Neural cell (in vitro differentiated cells): ENCODE measurements at regions not wholly inside any gene's neighbourhood (a gene's known extent, or its start where the extent isn't known, plus 50 kb on each side); places are given as distances from the start of the nearest gene placed in this dataset.

Experiments used
- H2AFZ ChIP-seq: fragments of 200-600, 300-800 bp; sonication (generic), shearing (Covaris generic); 2 replicates; pipeline ENCODE4 v1.6.0; 2014; ENCODE audit warnings: low read depth, mild to moderate bottlenecking, antibody characterized with exemption, low read length, moderate library complexity
- H3F3A ChIP-seq: fragments of 200-600 bp; shearing (Covaris generic); 2 replicates; pipeline ENCODE4 v1.6.1; 2016; ENCODE audit warnings: mild to moderate bottlenecking, moderate library complexity, mixed read lengths, antibody characterized with exemption, low read length; ENCODE audit not compliant: insufficient read depth, poor library complexity, severe bottlenecking
- H3K27ac ChIP-seq: fragments of 200-600, 300-800 bp; sonication (generic), shearing (Covaris generic); 2 replicates; pipeline ENCODE4 v1.5.1; 2014; ENCODE audit warnings: mild to moderate bottlenecking, low read length, moderate library complexity
- H3K27me3 ChIP-seq: fragments of 300-800, 200-600 bp; sonication (generic), shearing (Covaris generic); 2 replicates; pipeline ENCODE4 v1.6.0; 2014; ENCODE audit warnings: mild to moderate bottlenecking, low read depth, low read length, moderate library complexity; ENCODE audit not compliant: insufficient read depth
- H3K36me3 ChIP-seq: fragments of 300-800, 200-600 bp; sonication (generic), shearing (Covaris generic); 2 replicates; pipeline ENCODE4 v1.5.1; 2014; ENCODE audit warnings: mild to moderate bottlenecking, antibody characterized with exemption, low read length, moderate library complexity; ENCODE audit not compliant: insufficient read depth
- H3K4me2 ChIP-seq: fragments of 300-800, 200-600 bp; sonication (generic), shearing (Covaris generic); 2 replicates; pipeline ENCODE4 v1.6.0; 2014; ENCODE audit warnings: mild to moderate bottlenecking, low read length
- H3K4me3 ChIP-seq: fragments of 300-800, 200-600 bp; sonication (generic), shearing (Covaris generic); 2 replicates; pipeline ENCODE4 v1.5.1; 2014; ENCODE audit warnings: mild to moderate bottlenecking, low read length, moderate library complexity
- H3K79me2 ChIP-seq: fragments of 200-600 bp; shearing (Covaris generic); replicated peaks from 2 replicates; pipeline ENCODE4 v1.6.0; 2014; ENCODE audit warnings: mild to moderate bottlenecking, low read length, moderate library complexity; ENCODE audit not compliant: insufficient read depth
- H3K9ac ChIP-seq: fragments of 300-800, 200-600 bp; sonication (generic), shearing (Covaris generic); 2 replicates; pipeline ENCODE4 v1.6.1; 2016; ENCODE audit warnings: mild to moderate bottlenecking, low read length, mixed read lengths
- H3K9me2 ChIP-seq: fragments of 200-600 bp; shearing (Covaris generic); 2 replicates; pipeline ENCODE4 v1.6.1; 2016; ENCODE audit warnings: mild to moderate bottlenecking, low read length, mixed read lengths; ENCODE audit not compliant: insufficient read depth
- H3K9me3 ChIP-seq: fragments of 200-600, 300-800 bp; sonication (generic), shearing (Covaris generic); 2 replicates; pipeline ENCODE4 v1.6.1; 2016; ENCODE audit warnings: mild to moderate bottlenecking, mixed run types, low read length, moderate library complexity, mixed read lengths
- H4K20me1 ChIP-seq: fragments of 200-600 bp; shearing (Covaris generic); 2 replicates; pipeline ENCODE4 v1.6.1; 2016; ENCODE audit warnings: mild to moderate bottlenecking, mixed run types; ENCODE audit not compliant: insufficient read depth
- CTCF ChIP-seq: fragments of 450-650 bp; IDR thresholded peaks from 2 replicates; pipeline ENCODE4 v1.5.1; 2014; ENCODE audit warnings: antibody characterized with exemption, mild to moderate bottlenecking, moderate library complexity; ENCODE audit not compliant: poor library complexity, severe bottlenecking
- EP300 ChIP-seq: fragments of 450-650 bp; conservative IDR thresholded peaks from 2 replicates; pipeline ENCODE4 v1.6.1; 2014; ENCODE audit warnings: antibody characterized with exemption, mild to moderate bottlenecking, moderate library complexity; ENCODE audit not compliant: poor library complexity, severe bottlenecking
- EZH2 ChIP-seq: fragments of 200-600, 300-800 bp; shearing (Covaris generic), sonication (generic); IDR thresholded peaks from 2 replicates; pipeline ENCODE4 v1.6.1; 2014; ENCODE audit warnings: antibody characterized with exemption, low read length, borderline replicate concordance, mild to moderate bottlenecking; ENCODE audit not compliant: insufficient read depth, poor library complexity, severe bottlenecking
- MXI1 ChIP-seq: fragments of 450-650 bp; conservative IDR thresholded peaks from 2 replicates; pipeline ENCODE4 v1.6.1; 2014; ENCODE audit warnings: antibody characterized with exemption, mild to moderate bottlenecking; ENCODE audit not compliant: poor library complexity, severe bottlenecking
- POLR2AphosphoS5 ChIP-seq: IDR thresholded peaks from 2 replicates; pipeline ENCODE4 v1.6.1; 2012
- RAD21 ChIP-seq: fragments of 450-650 bp; conservative IDR thresholded peaks from 2 replicates; pipeline ENCODE4 v1.6.1; 2014; ENCODE audit warnings: antibody characterized with exemption, mild to moderate bottlenecking, moderate library complexity
- SMC3 ChIP-seq: fragments of 450-650 bp; conservative IDR thresholded peaks from 2 replicates; pipeline ENCODE4 v1.6.1; 2014; ENCODE audit warnings: antibody characterized with exemption, mild to moderate bottlenecking, moderate library complexity; ENCODE audit not compliant: poor library complexity
- TAF1 ChIP-seq: IDR thresholded peaks from 2 replicates; pipeline ENCODE4 v1.6.1; 2012; ENCODE audit warnings: low read depth
- TF ChIP-seq, protein P1 (sequence below): IDR thresholded peaks from 2 replicates; pipeline ENCODE4 v1.6.1; 2012; ENCODE audit warnings: borderline replicate concordance

DNA sequence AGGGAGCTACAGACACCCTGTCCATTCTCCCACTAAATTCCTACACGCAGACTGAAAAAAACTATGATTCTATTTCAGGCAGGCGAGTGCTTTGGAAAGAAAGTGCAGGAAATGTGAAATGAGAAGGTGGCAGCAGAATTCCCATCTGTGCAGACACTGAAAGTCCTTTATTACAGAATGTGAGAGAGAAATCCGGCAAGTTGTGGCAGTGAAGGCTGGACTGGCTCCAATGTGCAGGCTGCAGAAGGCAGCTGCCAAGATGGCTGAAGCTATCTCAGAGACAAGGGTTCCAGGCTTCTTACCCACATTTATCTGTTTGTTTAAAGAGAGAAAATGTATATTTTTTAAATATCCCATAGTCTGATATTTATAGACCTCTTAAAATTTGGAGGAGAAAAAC, 161.8 kb upstream of the VLDLR start:
- H4K20me1 ChIP-seq = no peaks in the 10 kb centered on the region
- no peak for TF ChIP-seq EP300
- TF ChIP-seq, protein P1, sequence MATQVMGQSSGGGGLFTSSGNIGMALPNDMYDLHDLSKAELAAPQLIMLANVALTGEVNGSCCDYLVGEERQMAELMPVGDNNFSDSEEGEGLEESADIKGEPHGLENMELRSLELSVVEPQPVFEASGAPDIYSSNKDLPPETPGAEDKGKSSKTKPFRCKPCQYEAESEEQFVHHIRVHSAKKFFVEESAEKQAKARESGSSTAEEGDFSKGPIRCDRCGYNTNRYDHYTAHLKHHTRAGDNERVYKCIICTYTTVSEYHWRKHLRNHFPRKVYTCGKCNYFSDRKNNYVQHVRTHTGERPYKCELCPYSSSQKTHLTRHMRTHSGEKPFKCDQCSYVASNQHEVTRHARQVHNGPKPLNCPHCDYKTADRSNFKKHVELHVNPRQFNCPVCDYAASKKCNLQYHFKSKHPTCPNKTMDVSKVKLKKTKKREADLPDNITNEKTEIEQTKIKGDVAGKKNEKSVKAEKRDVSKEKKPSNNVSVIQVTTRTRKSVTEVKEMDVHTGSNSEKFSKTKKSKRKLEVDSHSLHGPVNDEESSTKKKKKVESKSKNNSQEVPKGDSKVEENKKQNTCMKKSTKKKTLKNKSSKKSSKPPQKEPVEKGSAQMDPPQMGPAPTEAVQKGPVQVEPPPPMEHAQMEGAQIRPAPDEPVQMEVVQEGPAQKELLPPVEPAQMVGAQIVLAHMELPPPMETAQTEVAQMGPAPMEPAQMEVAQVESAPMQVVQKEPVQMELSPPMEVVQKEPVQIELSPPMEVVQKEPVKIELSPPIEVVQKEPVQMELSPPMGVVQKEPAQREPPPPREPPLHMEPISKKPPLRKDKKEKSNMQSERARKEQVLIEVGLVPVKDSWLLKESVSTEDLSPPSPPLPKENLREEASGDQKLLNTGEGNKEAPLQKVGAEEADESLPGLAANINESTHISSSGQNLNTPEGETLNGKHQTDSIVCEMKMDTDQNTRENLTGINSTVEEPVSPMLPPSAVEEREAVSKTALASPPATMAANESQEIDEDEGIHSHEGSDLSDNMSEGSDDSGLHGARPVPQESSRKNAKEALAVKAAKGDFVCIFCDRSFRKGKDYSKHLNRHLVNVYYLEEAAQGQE = peak; percentile 46
- no peak for TF ChIP-seq EZH2
- TF ChIP-seq TAF1 = no peak
- no peak overlapping the region for H3K9ac ChIP-seq
- no peak overlapping the region for H3K4me3 ChIP-seq
- H3K27me3 ChIP-seq = no peaks in the 10 kb centered on the region
- H2AFZ ChIP-seq = no peak overlapping the region
- H3K9me3 ChIP-seq = no peaks in the 10 kb centered on the region
- no peak overlapping the region for H3K27ac ChIP-seq
- no peaks in the 10 kb centered on the region for H3K9me2 ChIP-seq
- no peaks in the 10 kb centered on the region for H3K79me2 ChIP-seq
- H3F3A ChIP-seq = no peaks in the 10 kb centered on the region
- H3K36me3 ChIP-seq = no peaks in the 10 kb centered on the region
- no peak overlapping the region for H3K4me2 ChIP-seq

- H3K27me3 ChIP-seq = no peaks in the 10 kb centered on the region
- H3K79me2 ChIP-seq = no peaks in the 10 kb centered on the region
- no peaks in the 10 kb centered on the region for H4K20me1 ChIP-seq
- no peaks in the 10 kb centered on the region for H3K9me3 ChIP-seq
- H3F3A ChIP-seq = no peaks in the 10 kb centered on the region
- H3K27ac ChIP-seq = no peak overlapping the region
- no peak overlapping the region for H3K4me3 ChIP-seq
- no peak overlapping the region for H3K4me2 ChIP-seq
- H3K9ac ChIP-seq = no peak overlapping the region
- TF ChIP-seq MXI1 (no peak), TAF1 (no peak), POLR2AphosphoS5 (no peak), SMC3 (no peak), EP300 (no peak), EZH2 (no peak), CTCF (no peak), RAD21 (no peak)
- TF ChIP-seq, protein P1 = no peak
- no peak overlapping the region for H2AFZ ChIP-seq
- H3K36me3 ChIP-seq = no peaks in the 10 kb centered on the region
- H3K9me2 ChIP-seq = no peaks in the 10 kb centered on the region
These were observed 159.7 kb upstream of the VLDLR start for GRCh38 chr9:2461892-2462291.
